H54 (cell line): ENCODE measurements at regions not wholly inside any gene's neighbourhood (a gene's known extent, or its start where the extent isn't known, plus 50 kb on each side); places are given as distances from the start of the nearest gene placed in this dataset.
"Not testable (repeated sequence)": the region's sequence is repeated elsewhere in the genome, so short reads cannot be mapped to it uniquely, and the experiment has no call there.

Experiments
- DNase-seq: peaks from one replicate; pipeline ENCODE4 v3.0.0; 2011; ENCODE audit warnings: low spot score, mixed read lengths; ENCODE audit not compliant: insufficient read length
- FAIRE-seq: peaks from 3 replicates; lab custom pipeline; 2011; peaks lifted over from hg19 to GRCh38; lab: Jason Lieb, UNC
- POLR2A ChIP-seq: IDR thresholded peaks from 2 replicates; pipeline ENCODE4 v1.6.1; 2011; ENCODE audit warnings: low read depth, mild to moderate bottlenecking, low read length

DNA sequence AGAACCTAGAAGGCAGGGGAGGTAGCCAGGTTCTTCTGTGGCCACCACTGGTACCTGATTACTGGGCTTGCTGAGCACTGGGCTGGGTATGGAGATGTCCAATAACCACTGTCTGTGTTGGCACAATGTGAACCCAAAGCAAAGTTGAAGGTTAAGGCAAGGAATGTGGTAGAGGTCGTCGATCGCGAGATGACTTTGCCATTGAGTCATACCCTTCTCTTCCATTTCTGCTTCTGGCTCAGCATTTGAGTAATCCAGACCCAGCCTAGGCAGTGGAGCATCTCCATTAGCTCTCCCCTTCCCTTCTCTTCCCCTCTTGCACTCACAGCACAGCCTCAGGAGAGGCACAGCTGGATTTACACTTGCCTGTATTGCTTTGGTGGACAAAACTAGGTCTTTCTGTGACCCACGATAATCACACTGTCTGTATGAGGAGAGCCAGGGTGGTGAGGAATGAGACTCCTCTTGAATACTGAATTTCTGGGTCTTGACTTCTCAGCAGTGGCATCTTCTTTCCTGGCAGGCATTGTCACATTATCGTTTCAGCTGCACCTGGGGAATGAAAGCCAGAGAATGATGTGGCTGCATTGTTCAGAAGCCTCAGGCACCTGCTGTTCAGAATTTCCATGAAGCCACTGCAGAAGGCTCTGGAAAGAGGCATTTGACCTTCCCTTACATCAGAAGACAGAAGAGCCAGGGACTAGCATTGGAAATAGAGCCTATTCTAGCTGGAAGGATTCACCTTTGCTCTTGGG is 272.6 kb downstream of the PDCD6IP start:
- TF ChIP-seq POLR2A: no peak
- DNase-seq (no peak), FAIRE-seq (no peak)

DNA sequence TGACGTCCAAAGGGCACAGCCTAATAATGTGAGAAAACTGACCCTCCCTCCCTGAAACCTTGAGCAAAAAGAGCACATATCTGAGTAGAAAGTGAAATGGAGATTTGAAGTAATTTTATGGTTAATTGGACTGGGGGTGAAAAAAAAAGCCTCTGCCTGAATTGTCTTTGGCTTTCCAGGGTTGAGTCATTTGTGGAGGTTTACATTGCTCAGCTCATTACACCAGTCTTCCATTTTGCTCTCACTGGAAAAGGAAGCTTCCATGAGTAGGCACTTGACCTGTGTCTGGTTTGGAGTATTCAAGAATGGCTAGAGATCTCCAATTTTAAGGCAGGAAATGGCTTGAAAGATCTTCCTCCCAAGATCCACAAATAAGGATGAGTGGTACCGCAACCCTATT is 273.9 kb downstream of the PDCD6IP start:
- TF ChIP-seq POLR2A: no peak
- DNase-seq (no peak), FAIRE-seq (no peak)

DNA sequence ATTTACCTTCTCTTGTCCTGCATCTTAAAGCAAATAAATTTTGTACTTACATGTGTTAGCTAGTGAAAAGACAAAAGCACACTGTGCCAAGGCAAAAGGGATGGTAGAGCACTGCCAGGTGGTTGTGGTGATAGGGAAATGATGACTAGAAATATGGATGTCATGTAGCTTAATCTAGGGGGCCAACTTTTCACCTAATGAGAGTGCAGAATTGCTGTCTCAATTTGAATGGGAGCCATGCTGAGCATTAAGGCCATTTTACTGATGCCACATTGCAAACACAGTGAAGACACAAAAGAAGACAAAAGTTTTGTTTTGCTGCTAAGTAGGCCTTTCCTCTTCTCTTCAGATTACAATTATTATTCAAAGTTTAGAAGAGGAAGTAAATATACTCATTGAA is 274.7 kb downstream of the PDCD6IP start:
- FAIRE-seq (no peak), DNase-seq (no peak)
- no peak for TF ChIP-seq POLR2A

DNA sequence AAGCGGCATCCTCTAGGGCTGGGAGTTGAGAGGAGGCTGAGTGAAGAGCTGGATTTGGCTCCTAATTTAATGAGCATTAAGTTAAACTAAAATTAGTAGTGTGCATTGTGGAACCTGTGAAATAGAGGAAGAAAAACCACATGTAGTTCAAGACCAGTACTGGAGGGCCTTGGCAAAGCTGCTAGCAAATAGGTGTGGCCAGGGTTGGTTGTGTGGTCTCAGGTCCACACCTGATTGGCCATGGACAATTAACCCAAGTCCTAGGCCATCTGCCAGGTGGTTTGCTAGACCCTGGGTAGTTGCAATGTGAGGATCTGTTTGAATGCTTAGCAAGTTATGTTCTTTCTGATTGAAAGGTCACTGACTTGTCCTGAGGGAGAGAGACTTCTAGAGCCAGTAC is 275.5 kb downstream of the PDCD6IP start:
- TF ChIP-seq POLR2A: no peak
- no peak for DNase-seq
- FAIRE-seq: no peak

DNA sequence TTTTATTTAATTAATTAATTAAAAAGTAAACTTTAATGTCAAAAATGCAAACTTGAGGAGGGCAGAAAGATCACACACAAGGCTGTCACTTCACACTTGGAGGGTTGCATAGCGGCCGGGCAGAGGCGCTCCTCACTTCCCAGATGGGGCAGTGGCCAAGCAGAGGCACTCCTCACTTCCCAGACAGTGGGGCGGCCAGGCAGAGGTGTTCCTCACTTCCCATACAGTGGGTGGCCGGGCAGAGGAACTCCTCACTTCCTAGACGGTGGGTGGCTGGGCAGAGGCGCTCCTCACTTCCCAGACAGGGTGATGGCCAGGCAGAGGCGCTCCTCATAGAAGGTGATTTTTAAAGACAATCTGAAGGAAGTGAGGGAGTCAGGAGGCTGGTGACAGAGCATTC is 277.5 kb downstream of the PDCD6IP start:
- TF ChIP-seq POLR2A: no peak
- no peak for DNase-seq
- FAIRE-seq: no peak

DNA sequence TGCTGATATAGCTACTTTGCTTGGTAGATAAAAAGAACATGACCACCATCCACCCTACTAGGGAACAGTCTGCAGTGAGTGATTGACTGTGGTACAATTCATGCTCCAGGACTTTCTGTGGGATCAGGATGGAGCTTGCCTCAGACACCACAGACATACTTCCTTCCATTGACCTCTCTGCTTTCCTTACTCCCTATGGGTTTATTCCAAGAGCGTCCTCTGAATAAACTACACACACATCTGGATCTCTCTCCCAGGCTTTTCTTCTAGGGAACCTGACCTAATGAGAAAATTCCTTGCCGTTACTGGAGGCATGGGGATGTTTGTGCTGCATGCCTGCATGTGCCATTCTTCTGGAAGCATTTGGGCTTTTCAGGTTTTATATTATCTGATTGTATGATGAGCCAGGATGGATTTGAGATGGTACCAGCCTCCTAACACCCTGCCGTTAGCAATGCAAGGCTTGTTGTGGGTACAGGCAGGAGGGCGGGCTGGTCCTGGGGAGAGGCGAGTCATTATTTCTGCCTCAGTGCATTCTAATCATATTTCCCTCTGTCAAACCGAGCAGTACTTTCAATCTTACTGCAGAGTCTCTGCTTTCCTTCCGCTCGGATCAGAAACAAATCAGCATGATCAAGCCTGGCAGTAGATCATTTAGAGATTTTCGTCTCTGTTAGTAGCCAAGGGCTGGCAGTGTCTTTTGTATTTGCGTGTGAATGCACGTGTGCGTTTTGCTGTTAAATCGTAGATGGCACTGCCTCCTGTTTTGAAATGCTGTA is 279.2 kb downstream of the PDCD6IP start:
- FAIRE-seq: no peak
- TF ChIP-seq POLR2A: no peak
- no peak for DNase-seq

DNA sequence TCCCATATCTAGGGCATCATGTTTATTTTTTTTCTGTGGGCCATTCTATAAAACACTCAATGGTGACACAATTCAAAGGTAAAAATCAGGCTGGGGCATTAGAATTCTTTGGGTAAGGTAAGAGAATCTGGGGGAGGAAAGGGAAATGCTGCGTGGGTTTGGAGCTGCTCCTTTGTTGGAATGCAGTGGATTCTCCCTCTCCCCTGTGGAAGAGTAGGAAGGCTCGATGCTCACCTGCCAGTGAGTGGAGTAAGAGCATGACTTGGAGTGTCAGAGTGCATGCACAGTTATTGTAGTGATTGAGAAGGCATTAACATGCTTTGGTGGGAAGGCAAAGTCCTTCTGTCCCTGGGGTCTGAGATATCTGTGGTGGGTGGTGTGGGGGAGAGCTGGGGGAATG is 280.0 kb downstream of the PDCD6IP start:
- no peak for TF ChIP-seq POLR2A
- FAIRE-seq: no peak
- no peak for DNase-seq

DNA sequence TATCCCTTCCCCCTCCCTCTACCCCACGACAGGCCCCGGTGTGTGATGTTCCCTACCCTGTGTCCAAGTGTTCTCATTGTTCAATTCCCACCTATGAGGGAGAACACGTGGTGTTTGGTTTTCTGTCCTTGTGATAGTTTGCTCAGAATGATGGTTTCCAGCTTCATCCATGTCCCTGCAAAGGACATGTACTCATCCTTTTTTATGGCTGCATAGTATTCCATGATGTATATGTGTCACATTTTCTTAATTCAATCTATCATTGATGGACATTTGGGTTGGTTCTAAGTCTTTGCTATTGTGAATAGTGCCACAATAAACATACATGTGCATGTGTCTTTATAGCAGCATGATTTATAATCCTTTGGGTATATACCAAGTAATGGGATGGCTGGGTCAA is 281.4 kb downstream of the PDCD6IP start:
- DNase-seq: not testable (repeated sequence)

DNA sequence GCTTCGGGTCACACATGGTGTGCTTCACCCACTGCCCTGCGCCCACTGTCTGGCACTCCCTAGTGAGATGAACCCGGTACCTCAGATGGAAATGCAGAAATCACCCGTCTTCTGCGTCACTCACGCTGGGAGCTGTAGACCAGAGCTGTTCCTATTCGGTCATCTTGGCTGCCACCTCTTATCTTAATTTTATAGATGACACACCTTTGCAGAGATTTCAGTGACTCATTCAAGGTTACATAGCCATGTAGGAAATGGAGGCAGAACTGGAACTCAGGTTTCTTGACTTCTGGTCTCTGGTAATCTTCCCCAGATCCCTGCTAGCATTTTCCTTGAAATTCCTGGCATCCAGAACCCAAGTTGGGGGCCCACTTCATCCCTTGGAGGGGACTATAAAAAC is 291.9 kb downstream of the PDCD6IP start:
- FAIRE-seq, DNase-seq: not testable (repeated sequence)

More for the DNA sequence above, 281.4 kb downstream of the PDCD6IP start:
- not testable (repeated sequence) for FAIRE-seq

DNA sequence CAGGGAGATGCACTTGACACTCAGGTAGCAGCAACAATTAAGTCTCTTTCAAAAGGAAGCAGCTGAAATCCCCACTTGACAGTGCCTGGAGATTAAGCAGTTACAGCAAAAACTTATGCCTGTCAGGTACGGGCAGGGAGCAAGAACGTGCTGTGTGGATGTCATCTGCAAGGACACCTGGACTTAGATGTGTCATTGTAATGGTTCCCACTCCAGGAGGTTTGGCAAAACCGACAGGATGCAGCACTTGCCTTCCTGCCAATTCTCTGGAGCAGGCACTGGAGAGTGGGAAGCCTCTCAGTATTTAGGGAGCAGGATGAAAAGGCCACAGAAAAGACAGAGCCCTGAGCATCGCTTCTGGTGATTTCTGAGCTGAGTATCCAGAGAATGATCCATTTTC is 292.4 kb downstream of the PDCD6IP start:
- no peak for DNase-seq
- TF ChIP-seq POLR2A: no peak
- no peak for FAIRE-seq

DNA sequence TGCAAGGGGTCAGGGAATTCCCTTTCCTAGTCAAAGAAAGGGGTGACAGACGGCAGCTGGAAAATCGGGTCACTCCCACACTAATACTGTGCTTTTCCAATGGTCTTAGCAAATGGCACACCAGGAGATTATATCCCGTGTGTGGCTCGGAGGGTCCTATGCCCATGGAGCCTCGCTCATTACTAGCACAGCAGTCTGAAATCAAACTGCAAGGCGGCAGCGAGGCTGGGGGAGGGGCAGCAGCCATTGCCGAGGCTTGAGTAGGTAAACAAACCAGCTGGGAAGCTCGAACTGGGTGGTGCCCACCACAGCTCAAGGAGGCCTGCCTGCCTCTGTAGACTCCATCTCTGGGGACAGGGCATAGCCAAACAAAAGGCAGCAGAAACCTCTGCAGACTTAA is 295.9 kb downstream of the PDCD6IP start:
- not testable (repeated sequence) for FAIRE-seq, DNase-seq

DNA sequence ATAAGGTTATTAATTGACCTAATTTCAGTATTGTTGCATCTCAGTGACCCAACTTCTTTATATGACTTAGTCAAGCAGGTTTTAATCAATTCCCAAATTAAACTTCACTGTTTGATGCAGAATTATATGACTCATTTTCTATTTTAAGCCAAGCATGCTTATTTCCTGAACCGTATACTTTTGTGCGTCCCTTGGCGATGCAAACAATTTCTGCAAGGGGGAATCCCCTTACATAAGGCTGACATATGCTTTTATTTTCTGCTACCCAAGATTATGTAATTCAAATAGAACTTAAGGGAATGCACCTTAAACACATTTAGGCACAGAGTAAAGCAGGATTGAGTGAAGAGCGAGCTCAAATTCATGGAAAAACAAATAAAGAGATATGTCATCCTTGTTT is 303.9 kb downstream of the PDCD6IP start:
- FAIRE-seq (no peak), DNase-seq (no peak)
- no peak for TF ChIP-seq POLR2A

DNA sequence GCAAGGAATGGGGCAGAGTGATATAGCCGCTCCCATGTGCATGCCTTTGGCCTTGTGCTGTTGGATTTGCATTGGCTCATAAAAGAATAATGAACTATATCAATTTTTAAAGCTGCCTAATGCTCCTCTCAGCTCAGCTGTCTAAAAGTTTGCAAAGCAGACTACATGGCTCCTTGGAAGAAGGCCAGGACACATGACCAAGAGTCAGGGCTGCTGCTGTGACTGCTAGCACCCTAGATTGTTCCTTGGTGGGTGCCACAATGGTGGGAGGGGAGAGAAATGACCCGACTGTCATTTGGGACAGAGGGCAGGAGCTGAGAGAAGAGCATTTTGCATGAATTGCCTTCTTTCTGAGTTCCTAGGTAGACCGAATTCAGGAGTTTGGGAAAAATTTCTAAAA is 307.9 kb downstream of the PDCD6IP start:
- FAIRE-seq: no peak
- no peak for DNase-seq
- no peak for TF ChIP-seq POLR2A

DNA sequence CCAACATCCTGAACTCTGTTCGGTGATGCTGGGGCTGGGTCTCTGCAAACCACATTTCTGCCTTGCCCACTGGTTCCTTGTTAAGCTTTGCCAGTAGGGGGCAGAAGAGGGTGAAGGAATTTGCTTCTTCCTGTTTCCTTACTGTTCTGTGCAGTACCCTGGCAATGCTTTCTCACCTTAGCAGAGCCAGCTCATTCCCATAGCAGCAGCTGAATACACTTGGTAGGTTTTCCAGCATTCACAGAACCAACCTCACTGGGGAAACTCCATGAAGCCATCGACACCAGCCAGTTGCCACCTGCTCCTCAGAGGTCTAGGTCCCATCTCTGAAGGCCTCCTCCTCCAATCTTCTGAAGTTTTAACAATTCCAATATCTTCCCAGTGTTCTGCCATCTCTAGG is 308.4 kb downstream of the PDCD6IP start:
- no peak for TF ChIP-seq POLR2A
- FAIRE-seq (no peak), DNase-seq (no peak)

DNA sequence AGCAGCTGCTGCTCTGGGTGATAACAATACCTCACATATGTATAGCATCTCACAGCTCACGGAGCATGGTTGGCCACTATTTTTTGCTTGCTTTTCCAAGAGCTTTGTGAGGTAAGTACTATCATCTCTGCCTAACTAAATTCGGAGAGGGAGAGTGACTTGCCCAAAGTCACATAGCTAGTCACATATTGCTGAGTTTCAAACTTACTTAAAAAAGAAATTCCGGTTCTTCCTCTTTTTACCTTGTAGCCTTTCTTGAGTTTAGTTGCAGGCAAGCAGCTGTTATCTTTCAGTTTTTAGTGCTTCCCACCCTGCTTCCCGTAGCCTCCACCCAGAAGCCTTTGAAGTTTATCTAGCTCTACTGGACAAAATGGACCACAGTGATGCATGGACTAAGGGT is 309.2 kb downstream of the PDCD6IP start:
- FAIRE-seq (no peak), DNase-seq (no peak)
- TF ChIP-seq POLR2A: no peak
